HUES48 (cell line): ENCODE measurements at regions not wholly inside any gene's neighbourhood (a gene's known extent, or its start where the extent isn't known, plus 50 kb on each side); places are given as distances from the start of the nearest gene placed in this dataset.

Experiments
- H3K27ac ChIP-seq: one replicate; pipeline ENCODE4 v1.7.0; 2013; ENCODE audit warnings: low read depth, low read length, inconsistent platforms
- H3K27me3 ChIP-seq: 2 replicates; pipeline ENCODE4 v1.6.1; 2013; ENCODE audit warnings: mild to moderate bottlenecking, low read length; ENCODE audit not compliant: control insufficient read depth, insufficient read depth
- H3K36me3 ChIP-seq: 2 replicates; pipeline ENCODE4 v1.6.1; 2013; ENCODE audit warnings: low read length; ENCODE audit not compliant: control insufficient read depth, insufficient read depth
- H3K4me1 ChIP-seq: 2 replicates; pipeline ENCODE4 v1.6.1; 2013; ENCODE audit warnings: mild to moderate bottlenecking, low read length; ENCODE audit not compliant: control insufficient read depth, insufficient read depth
- H3K4me3 ChIP-seq: 2 replicates; pipeline ENCODE4 v1.5.1; 2013; ENCODE audit warnings: mild to moderate bottlenecking, low read depth, low read length
- H3K9ac ChIP-seq: 2 replicates; pipeline ENCODE4 v1.6.1; 2013; ENCODE audit warnings: mild to moderate bottlenecking, low read depth, low read length, moderate library complexity
- H3K9me3 ChIP-seq: 2 replicates; pipeline ENCODE4 v1.6.1; 2013; ENCODE audit warnings: low read length; ENCODE audit not compliant: control insufficient read depth, insufficient read depth

GRCh38 chr10:90464329-90464728 lies 393.5 kb downstream of the HTR7 start:
- Histone ChIP-seq H3K4me3 (no peak overlapping the region), H3K9ac (no peak overlapping the region), H3K27ac (no peak overlapping the region), H3K27me3 (no peaks in the 10 kb centered on the region), H3K9me3 (peaks cover 6% of the 10 kb centered on the region; the same call in 1 of the 2 replicates), H3K36me3 (no peaks in the 10 kb centered on the region), H3K4me1 (peaks cover 6% of the 10 kb centered on the region; the same call in 1 of the 2 replicates)

- Histone ChIP-seq H3K9me3 (peaks cover 4% of the 10 kb centered on the region; the same call in 1 of the 2 replicates), H3K27ac (no peak overlapping the region), H3K4me1 (peaks cover 12% of the 10 kb centered on the region)
Measured at GRCh38 chr10:90470966-90471365, 386.9 kb downstream of the HTR7 start.

GRCh38 chr10:90480466-90480865 lies 377.4 kb downstream of the HTR7 start:
- no peaks in the 10 kb centered on the region; the same call in 1 of the 2 replicates for H3K27me3 ChIP-seq
- no peaks in the 10 kb centered on the region for H3K9me3 ChIP-seq
- H3K36me3 ChIP-seq: no peaks in the 10 kb centered on the region
- H3K27ac ChIP-seq: no peak overlapping the region
- no peak overlapping the region for H3K4me3 ChIP-seq
- peaks cover 13% of the 10 kb centered on the region for H3K4me1 ChIP-seq
- no peak overlapping the region for H3K9ac ChIP-seq

More at GRCh38 chr10:90470966-90471365, 386.9 kb downstream of the HTR7 start:
- Histone ChIP-seq H3K9ac (no peak overlapping the region), H3K4me3 (no peak overlapping the region), H3K36me3 (no peaks in the 10 kb centered on the region), H3K27me3 (no peaks in the 10 kb centered on the region)

- Histone ChIP-seq H3K9me3 (no peaks in the 10 kb centered on the region), H3K27me3 (no peaks in the 10 kb centered on the region; the same call in 1 of the 2 replicates), H3K4me1 (peaks cover 13% of the 10 kb centered on the region), H3K36me3 (no peaks in the 10 kb centered on the region), H3K4me3 (no peak overlapping the region), H3K27ac (no peak overlapping the region), H3K9ac (no peak overlapping the region)
Measured at GRCh38 chr10:90481326-90481923, 376.4 kb downstream of the HTR7 start.

DNA sequence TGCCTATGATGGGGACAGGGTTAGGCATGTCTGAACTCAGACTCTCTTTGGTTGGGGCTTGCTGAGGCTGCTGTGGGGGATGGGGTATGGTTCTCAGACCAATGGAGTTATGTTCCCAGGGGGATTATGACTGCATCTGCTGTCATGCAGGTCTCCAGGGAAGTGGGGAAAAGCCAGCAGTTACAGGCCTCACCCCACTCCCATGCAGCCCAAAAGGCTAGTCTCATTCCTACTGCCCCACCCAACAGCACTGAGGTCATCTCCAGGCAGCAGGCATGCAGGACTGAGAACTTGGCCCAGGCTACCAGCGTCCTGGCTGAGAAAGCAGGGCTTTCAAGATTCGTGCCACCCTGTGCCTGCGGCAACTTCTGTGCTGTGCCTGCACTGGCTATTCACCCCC lies 373.3 kb downstream of the HTR7 start:
- Histone ChIP-seq H3K27me3 (no peaks in the 10 kb centered on the region; the same call in 1 of the 2 replicates), H3K36me3 (no peaks in the 10 kb centered on the region), H3K27ac (no peak overlapping the region), H3K9me3 (no peaks in the 10 kb centered on the region), H3K4me1 (peaks cover 13% of the 10 kb centered on the region), H3K4me3 (no peak overlapping the region), H3K9ac (no peak overlapping the region)

DNA sequence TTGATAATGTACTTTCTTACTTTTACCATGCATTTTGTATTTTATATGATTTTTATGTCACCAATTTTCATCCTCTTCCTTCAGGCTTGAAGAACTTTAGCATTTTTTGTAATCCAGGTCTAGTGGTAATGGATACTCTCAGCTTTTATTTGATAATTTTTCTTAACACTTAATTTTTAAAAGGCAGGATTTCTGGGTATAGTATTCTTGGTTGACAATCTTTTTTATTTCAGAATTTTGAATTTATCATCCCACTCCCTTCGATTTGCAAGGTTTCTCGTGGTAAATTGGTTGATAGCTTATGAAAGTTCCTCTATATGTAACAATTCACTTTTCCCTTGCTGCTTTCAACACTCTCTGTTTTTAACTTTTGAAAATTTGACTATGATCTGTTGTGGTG lies 363.7 kb downstream of the HTR7 start:
- no peak overlapping the region for H3K4me3 ChIP-seq
- no peaks in the 10 kb centered on the region for H3K4me1 ChIP-seq
- no peak overlapping the region for H3K9ac ChIP-seq
- no peaks in the 10 kb centered on the region for H3K36me3 ChIP-seq
- H3K27ac ChIP-seq: no peak overlapping the region
- H3K9me3 ChIP-seq: no peaks in the 10 kb centered on the region
- no peaks in the 10 kb centered on the region for H3K27me3 ChIP-seq

- no peaks in the 10 kb centered on the region for H3K9me3 ChIP-seq
- H3K4me3 ChIP-seq: no peak overlapping the region
- H3K27ac ChIP-seq: no peak overlapping the region
- no peak overlapping the region for H3K9ac ChIP-seq
- H3K4me1 ChIP-seq: no peaks in the 10 kb centered on the region
- no peaks in the 10 kb centered on the region for H3K27me3 ChIP-seq
- H3K36me3 ChIP-seq: no peaks in the 10 kb centered on the region
Measured at GRCh38 chr10:90504172-90504571, 353.7 kb downstream of the HTR7 start.

DNA sequence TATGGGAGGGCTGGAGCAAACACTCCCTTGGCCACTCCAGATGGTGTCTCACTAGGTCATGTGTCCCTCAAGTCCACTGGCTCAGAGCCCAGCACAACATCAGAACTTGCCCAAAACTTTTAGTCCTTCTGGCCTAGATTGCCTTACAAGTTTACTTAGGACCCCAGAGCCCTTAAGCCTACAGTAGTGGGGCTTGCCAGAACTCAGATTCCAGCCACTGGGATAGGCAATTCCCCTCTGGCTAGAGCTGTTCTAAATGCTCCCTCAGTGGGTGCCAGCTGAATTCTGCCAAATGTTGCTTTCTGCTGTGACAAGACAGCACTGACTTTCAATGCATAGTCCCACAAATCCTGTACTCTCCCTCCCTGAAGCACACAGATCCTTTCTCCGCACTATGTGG lies 331.1 kb downstream of the HTR7 start:
- Histone ChIP-seq H3K36me3 (no peaks in the 10 kb centered on the region), H3K27ac (no peak overlapping the region), H3K9ac (no peak overlapping the region), H3K4me1 (no peaks in the 10 kb centered on the region), H3K4me3 (no peak overlapping the region), H3K27me3 (no peaks in the 10 kb centered on the region), H3K9me3 (no peaks in the 10 kb centered on the region)

- H3K4me1 ChIP-seq: no peaks in the 10 kb centered on the region
- H3K27ac ChIP-seq: no peak overlapping the region
- no peaks in the 10 kb centered on the region for H3K9me3 ChIP-seq
- no peak overlapping the region for H3K9ac ChIP-seq
- H3K36me3 ChIP-seq: no peaks in the 10 kb centered on the region
- no peaks in the 10 kb centered on the region for H3K27me3 ChIP-seq
- H3K4me3 ChIP-seq: no peak overlapping the region
Measured at GRCh38 chr10:90530521-90530920, 327.3 kb downstream of the HTR7 start.

- no peaks in the 10 kb centered on the region for H3K27me3 ChIP-seq
- H3K9ac ChIP-seq: no peak overlapping the region
- no peaks in the 10 kb centered on the region for H3K4me1 ChIP-seq
- no peaks in the 10 kb centered on the region for H3K9me3 ChIP-seq
- H3K36me3 ChIP-seq: no peaks in the 10 kb centered on the region
- H3K27ac ChIP-seq: no peak overlapping the region
- no peak overlapping the region for H3K4me3 ChIP-seq
Measured at GRCh38 chr10:90557385-90557784, 300.5 kb downstream of the HTR7 start.

GRCh38 chr10:90560331-90560730 lies 297.5 kb downstream of the HTR7 start:
- H3K36me3 ChIP-seq: no peaks in the 10 kb centered on the region
- H3K27ac ChIP-seq: no peak overlapping the region
- H3K4me3 ChIP-seq: no peak overlapping the region
- no peaks in the 10 kb centered on the region for H3K9me3 ChIP-seq
- no peak overlapping the region for H3K9ac ChIP-seq
- H3K4me1 ChIP-seq: no peaks in the 10 kb centered on the region
- no peaks in the 10 kb centered on the region for H3K27me3 ChIP-seq
